Sigmoid colon (tissue), 6 donors: ENCODE measurements at regions not wholly inside any gene's neighbourhood (a gene's known extent, or its start where the extent isn't known, plus 50 kb on each side); places are given as distances from the start of the nearest gene placed in this dataset.
A peak's percentile ranks its signal among the peaks of the same experiment; 100 is the strongest.

Experiments
- DNase-seq: peaks from one replicate; pipeline ENCODE4 v3.0.0-alpha.2; 2019
- H3K27ac ChIP-seq, 4 donors: fragments of 200-600 bp; sonication (generic); one replicate each; pipeline ENCODE4 v1.5.1; 2016 to 2019; ENCODE audit warnings: mild to moderate bottlenecking in 1 of 4
- H3K27me3 ChIP-seq, 3 donors: fragments of 200-600 bp; sonication (generic); one replicate each; pipeline ENCODE4 v1.5.1; 2019; ENCODE audit warnings: mild to moderate bottlenecking in 1 of 3
- H3K36me3 ChIP-seq, 4 donors: fragments of 200-600 bp; sonication (generic); one replicate each; pipeline ENCODE4 v1.5.1; 2016 to 2019
- H3K4me1 ChIP-seq, 4 donors: fragments of 200-600 bp; sonication (generic); one replicate each; pipeline ENCODE4 v1.5.1; 2017 to 2019
- H3K4me3 ChIP-seq, 4 donors: fragments of 200-600 bp; sonication (generic); one replicate each; pipeline ENCODE4 v1.5.1; 2017 to 2019; ENCODE audit warnings: mild to moderate bottlenecking in 2 of 4, moderate library complexity in 1 of 4
- H3K9me3 ChIP-seq, 4 donors: fragments of 200-600 bp in 3 of 4; sonication (generic) in 3 of 4; one replicate each; pipeline versions ENCODE4 v1.5.1 to v1.6.1; 2013 to 2019
- EP300 ChIP-seq, 4 donors: sonication (generic); formaldehyde crosslinking; IDR thresholded peaks; one replicate each; pipeline ENCODE4 v1.6.1; 2017; ENCODE audit warnings: antibody characterized with exemption in 4 of 4
- POLR2A ChIP-seq, 2 donors: fragments of 450-650 bp; IDR thresholded peaks; one replicate each; pipeline ENCODE4 v1.6.1; 2016; ENCODE audit warnings: antibody characterized with exemption in 2 of 2, mild to moderate bottlenecking in 2 of 2, moderate library complexity in 2 of 2
- POLR2AphosphoS5 ChIP-seq, 4 donors: sonication (generic); formaldehyde crosslinking; IDR thresholded peaks; one replicate each; pipeline ENCODE4 v1.6.1; 2017; ENCODE audit warnings: antibody characterized with exemption in 4 of 4
- WGBS, 2 donors: extraction: QIAGEN DNeasy Blood & Tissue Kit; methylation state at CpG; one replicate each; pipeline ENCODE4 v1.1.7; 2013; 5-methylcytosine and 5-hydroxymethylcytosine counted together
- intact Hi-C: fragments of 100-400 bp; cut with DNase I; formaldehyde crosslinking; loops from one replicate; pipeline ENCODE4 v1.15.1; 2023
- TF ChIP-seq, protein P1 (sequence below), 4 experiments: fragments of 450-650 bp in 3 of 4; fragments of 200-600 bp in 1 of 4; IDR thresholded peaks; one replicate each; pipeline ENCODE4 v1.5.1; 2016 to 2019; ENCODE audit warnings: antibody characterized with exemption in 4 of 4, mild to moderate bottlenecking in 3 of 4, moderate library complexity in 2 of 4
- donor health status: healthy with polysubstance abuse.
- donor health status: healthy.

DNA sequence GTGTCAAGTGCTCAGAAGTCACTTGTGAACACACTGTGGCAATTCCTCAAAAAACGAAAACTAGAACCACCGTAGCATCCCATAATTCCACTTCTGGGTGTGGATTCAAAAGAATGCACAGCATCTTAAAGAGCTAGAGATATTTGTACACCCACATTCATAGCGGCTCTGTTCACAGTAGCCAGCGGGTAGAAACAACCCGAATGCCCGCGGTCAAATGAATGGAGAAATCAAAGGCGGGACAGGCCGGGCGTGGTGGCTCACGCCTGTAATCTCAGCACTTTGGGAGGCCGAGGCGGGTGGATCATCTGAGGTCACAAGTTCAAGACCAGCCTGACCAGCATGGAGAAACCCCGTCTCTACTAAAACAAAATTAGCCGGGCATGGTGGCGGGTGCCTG is 337.5 kb downstream of the SEC14L1 start:
- peaks cover 3 to 100% (median 97%) of the 10 kb centered on the region in 4 donors for H3K4me1 ChIP-seq

DNA sequence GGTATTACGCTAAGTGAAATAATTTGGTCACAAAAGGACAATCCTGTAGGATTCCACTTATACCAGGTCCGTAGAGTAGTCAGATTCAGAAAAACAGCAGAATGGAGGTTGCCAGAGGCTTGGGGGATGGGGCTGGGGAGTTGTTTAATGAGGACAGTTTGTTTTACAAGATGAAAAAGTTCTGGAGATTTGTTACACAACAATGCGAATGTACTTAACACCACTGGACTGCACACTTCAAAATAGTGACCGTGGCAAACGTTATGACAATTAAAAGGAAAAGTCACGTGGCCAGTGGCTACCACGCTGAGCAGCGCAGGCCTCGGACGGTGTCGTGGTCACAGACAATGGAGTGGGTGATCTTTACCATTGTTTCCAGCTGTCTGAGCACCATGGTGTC is 338.1 kb downstream of the SEC14L1 start:
- H3K4me3 ChIP-seq, result no peak overlapping the region
- H3K4me1 ChIP-seq, result peaks cover 3 to 100% (median 92%) of the 10 kb centered on the region in 4 donors
- peaks cover 6 to 20% (median 15%) of the 10 kb centered on the region in 4 donors for H3K36me3 ChIP-seq
- intact Hi-C loops, result loop anchor here (5.0 kb wide), 1 partner anchor 107 kb away; no protein-coding TSS in a partner anchor
- peak; percentile 87 for DNase-seq
- peak overlapping the region; percentile 85 to 92 (median 91) for H3K27ac ChIP-seq
- H3K9me3 ChIP-seq, result no peaks in the 10 kb centered on the region
- no peaks in the 10 kb centered on the region for H3K27me3 ChIP-seq
- 87 to 90% methylated on average over 11 of the region's 11 CpGs for WGBS, 2 donors
- no peak for TF ChIP-seq POLR2A (IDR thresholded peaks at IDR 0.05)
- TF ChIP-seq, protein P1, sequence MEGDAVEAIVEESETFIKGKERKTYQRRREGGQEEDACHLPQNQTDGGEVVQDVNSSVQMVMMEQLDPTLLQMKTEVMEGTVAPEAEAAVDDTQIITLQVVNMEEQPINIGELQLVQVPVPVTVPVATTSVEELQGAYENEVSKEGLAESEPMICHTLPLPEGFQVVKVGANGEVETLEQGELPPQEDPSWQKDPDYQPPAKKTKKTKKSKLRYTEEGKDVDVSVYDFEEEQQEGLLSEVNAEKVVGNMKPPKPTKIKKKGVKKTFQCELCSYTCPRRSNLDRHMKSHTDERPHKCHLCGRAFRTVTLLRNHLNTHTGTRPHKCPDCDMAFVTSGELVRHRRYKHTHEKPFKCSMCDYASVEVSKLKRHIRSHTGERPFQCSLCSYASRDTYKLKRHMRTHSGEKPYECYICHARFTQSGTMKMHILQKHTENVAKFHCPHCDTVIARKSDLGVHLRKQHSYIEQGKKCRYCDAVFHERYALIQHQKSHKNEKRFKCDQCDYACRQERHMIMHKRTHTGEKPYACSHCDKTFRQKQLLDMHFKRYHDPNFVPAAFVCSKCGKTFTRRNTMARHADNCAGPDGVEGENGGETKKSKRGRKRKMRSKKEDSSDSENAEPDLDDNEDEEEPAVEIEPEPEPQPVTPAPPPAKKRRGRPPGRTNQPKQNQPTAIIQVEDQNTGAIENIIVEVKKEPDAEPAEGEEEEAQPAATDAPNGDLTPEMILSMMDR (IDR thresholded peaks at IDR 0.05), result no peak
- peak in 3 of 4 donors; percentile 60 to 93 (median 81) for TF ChIP-seq EP300 (IDR thresholded peaks at IDR 0.05)
- peak; percentile 40 to 78 (median 72) for TF ChIP-seq POLR2AphosphoS5 (IDR thresholded peaks at IDR 0.05)

More for the DNA sequence above, 337.5 kb downstream of the SEC14L1 start:
- Histone ChIP-seq H3K4me3 (no peak overlapping the region), H3K27me3 (no peaks in the 10 kb centered on the region), H3K27ac (peak overlapping the region; percentile 85 to 92 (median 91)), H3K36me3 (peaks cover 6 to 15% (median 14%) of the 10 kb centered on the region in 4 donors), H3K9me3 (no peaks in the 10 kb centered on the region)
- 82 to 91% methylated on average over 16 of the region's 16 CpGs for WGBS, 2 donors
- no peak for DNase-seq
- intact Hi-C loops, result loop anchor here (5.0 kb wide), 1 partner anchor 106 kb away; no protein-coding TSS in a partner anchor
- peak in 1 of 4 donors; percentile 21 for TF ChIP-seq POLR2AphosphoS5 (IDR thresholded peaks at IDR 0.05)
- TF ChIP-seq POLR2A (IDR thresholded peaks at IDR 0.05), result no peak

DNA sequence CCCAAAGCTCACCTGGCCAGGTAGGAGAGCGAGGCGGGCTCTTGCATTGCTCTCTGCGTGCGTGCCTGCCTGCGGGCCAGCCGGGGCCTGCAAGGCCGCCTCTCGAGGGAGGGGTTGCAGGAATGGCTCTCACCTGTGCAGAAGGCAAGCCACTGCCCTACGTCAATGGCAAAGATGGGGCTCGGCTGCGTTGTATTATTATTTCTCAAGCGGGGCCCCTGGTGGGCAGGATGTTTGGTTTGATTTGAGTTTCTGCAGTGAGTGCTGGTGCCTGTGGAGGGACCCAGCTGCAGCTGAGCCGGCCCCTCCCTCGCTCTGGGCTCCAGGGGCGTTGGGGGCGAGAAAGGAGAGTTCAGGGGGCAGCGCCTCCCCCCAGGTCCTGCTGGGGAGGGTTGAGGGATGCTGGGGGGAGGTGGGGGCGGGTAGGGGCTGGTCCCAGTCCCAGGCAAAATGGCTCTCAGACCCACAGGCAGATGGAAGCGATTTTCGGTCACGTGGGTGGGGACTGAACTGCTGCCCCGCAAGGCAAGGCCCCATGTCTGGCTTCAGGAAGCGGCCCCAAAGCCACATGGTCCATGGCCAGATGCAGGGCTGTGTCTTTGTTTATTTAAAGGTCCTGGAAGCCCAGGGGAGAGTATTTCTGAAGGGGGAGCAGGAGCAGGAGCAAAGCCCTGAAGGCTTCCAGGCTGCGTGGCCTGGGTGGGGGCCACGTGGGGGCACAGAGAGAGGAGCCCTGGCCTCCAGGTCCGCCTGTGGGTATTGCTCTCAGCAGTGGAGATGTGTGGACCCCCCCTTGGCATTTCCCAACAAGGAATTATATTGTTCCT is 338.8 kb downstream of the SEC14L1 start:
- WGBS, 2 donors, result 77 to 89% methylated on average over 26 of the region's 26 CpGs
- intact Hi-C loops, result loop anchor here (5.0 kb wide), 1 partner anchor 107 kb away; no protein-coding TSS in a partner anchor

DNA sequence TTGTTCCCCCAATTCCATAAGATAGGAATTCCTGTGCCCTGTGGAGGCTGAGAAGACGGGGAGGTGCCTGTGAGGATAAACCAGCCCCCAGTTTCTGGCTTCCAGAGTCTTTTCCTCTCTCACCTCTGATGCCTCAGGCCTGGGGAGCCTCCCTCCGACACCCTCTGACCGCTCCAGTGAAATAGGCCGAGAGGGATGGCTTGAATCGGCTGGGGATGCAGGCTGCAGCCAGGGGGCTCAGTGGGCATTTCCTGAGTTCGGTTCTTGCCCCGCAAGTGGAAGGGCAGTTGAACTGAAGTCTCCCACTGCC is 339.4 kb downstream of the SEC14L1 start:
- DNase-seq, result no peak
- Histone ChIP-seq H3K36me3 (peaks cover 6 to 21% (median 17%) of the 10 kb centered on the region in 4 donors), H3K4me3 (no peak overlapping the region), H3K27me3 (no peaks in the 10 kb centered on the region), H3K27ac (peak overlapping the region; percentile 85 to 92 (median 91)), H3K4me1 (peaks cover 3 to 90% (median 80%) of the 10 kb centered on the region in 4 donors), H3K9me3 (no peaks in the 10 kb centered on the region)
- TF ChIP-seq EP300 (IDR thresholded peaks at IDR 0.05), result no peak
- TF ChIP-seq, protein P1 (IDR thresholded peaks at IDR 0.05), result no peak
- TF ChIP-seq POLR2A (IDR thresholded peaks at IDR 0.05), result no peak
- TF ChIP-seq POLR2AphosphoS5 (IDR thresholded peaks at IDR 0.05), result no peak
- intact Hi-C loops, result no loop called here
- WGBS, 2 donors, result 88 to 95% methylated on average over 7 of the region's 7 CpGs

More for the DNA sequence above, 338.8 kb downstream of the SEC14L1 start:
- Histone ChIP-seq H3K36me3 (peaks cover 6 to 21% (median 17%) of the 10 kb centered on the region in 4 donors), H3K27me3 (no peaks in the 10 kb centered on the region), H3K4me1 (peaks cover 3 to 95% (median 85%) of the 10 kb centered on the region in 4 donors), H3K4me3 (no peak overlapping the region), H3K27ac (peak overlapping the region; percentile 85 to 92 (median 91)), H3K9me3 (no peaks in the 10 kb centered on the region)
- TF ChIP-seq POLR2A (IDR thresholded peaks at IDR 0.05) (no peak), POLR2AphosphoS5 (IDR thresholded peaks at IDR 0.05) (peak in 2 of 4 donors; percentile 24 to 32), EP300 (IDR thresholded peaks at IDR 0.05) (peak in 1 of 4 donors; percentile 27)
- TF ChIP-seq, protein P1 (IDR thresholded peaks at IDR 0.05), result no peak
- no peak for DNase-seq

DNA sequence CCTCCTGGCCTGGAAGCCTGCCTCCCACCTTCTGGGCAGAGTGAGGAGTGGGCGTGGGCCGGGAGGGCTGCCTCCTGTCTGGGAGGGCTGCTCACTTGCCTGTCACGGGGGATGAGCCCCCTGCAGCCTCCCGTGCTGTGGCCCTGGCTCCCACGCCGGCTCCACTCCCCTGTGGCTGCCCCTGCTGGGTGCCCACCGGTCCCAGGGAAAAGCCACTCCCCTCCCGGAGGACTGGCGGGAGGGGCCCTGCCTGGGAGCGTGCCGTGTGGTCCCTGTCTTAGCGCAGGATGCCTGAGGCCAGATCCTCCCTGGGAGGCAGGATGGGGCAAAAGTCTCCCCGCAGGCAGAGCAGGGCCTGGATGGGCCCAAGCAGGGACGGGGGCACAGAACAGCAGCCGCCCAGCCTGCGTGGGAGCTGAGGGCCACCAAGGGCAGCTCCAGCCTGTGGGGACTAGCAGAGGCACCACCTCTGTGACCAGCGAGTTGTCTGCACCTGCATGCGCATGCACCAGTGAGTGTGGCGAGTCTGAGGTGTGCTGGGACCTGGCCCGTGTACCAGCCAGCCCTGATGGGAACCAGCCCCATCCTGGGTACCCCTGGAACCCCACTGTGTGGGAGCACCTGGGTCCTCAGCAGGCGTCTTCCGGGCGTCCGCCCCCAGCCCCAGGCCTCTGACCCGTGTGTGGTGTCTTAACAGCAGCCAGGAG is 339.9 kb downstream of the SEC14L1 start:
- peak in 1 of 4 donors; percentile 16 for TF ChIP-seq POLR2AphosphoS5 (IDR thresholded peaks at IDR 0.05)
- TF ChIP-seq POLR2A (IDR thresholded peaks at IDR 0.05), result no peak
- TF ChIP-seq, protein P1 (IDR thresholded peaks at IDR 0.05), result peak in 1 of 4 experiments; percentile 11

More for the DNA sequence above, 339.9 kb downstream of the SEC14L1 start:
- Histone ChIP-seq H3K36me3 (peaks cover 6 to 21% (median 17%) of the 10 kb centered on the region in 4 donors), H3K27me3 (no peaks in the 10 kb centered on the region), H3K4me3 (no peak overlapping the region), H3K27ac (peak overlapping the region; percentile 85 to 92 (median 91)), H3K4me1 (peaks cover 3 to 85% (median 75%) of the 10 kb centered on the region in 4 donors), H3K9me3 (no peaks in the 10 kb centered on the region)
- 82 to 89% methylated on average over 25 of the region's 25 CpGs for WGBS, 2 donors
- intact Hi-C loops, result no loop called here
- no peak for DNase-seq
